ENCODE measurements at regions not wholly inside any gene's neighbourhood (a gene's known extent, or its start where the extent isn't known, plus 50 kb on each side); places are given as distances from the start of the nearest gene placed in this dataset.
"Not testable (repeated sequence)": the region's sequence is repeated elsewhere in the genome, so short reads cannot be mapped to it uniquely, and the experiment has no call there.

GRCh38 chr6:26720663-26721218 lies 61.2 kb upstream of the ZNF322 start:
- not testable (repeated sequence) for DNase-seq

- not testable (repeated sequence) for DNase-seq
Measured at GRCh38 chr6:26730019-26730766, 70.6 kb upstream of the ZNF322 start.

DNA sequence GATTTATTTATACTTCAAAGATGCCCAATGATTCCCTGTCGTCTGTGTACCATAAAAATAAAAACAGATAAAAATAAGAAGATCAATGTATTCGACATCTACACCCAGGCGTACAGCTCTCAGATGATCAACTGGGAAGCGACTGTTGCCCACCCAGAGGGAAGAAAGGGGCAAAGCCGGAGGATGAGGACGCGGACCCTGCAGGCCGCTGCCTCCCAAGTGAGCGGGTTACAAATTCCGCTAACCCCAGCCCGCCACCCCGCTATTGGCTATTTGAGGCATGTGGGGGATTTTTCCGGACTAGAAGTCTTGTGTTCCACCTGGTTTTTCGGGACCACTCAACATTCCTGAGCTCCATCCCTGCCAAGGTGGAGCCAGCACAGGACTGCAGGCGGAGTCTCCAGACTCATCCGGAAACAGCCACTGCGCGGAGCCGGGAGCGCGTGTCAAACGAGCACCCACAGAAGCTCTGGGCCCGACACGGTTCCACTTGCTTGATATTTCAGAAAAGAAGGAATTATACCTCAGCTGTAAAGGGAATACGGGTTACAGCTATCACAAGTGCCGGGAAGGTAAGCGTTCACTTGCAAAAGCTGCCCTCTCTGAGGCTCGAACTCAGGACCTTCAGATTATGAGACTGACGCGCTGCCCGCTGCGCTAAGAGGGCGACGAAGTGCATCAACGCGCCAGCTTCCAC lies 75.4 kb upstream of the ZNF322 start:
- DNase-seq, result not testable (repeated sequence)

DNA sequence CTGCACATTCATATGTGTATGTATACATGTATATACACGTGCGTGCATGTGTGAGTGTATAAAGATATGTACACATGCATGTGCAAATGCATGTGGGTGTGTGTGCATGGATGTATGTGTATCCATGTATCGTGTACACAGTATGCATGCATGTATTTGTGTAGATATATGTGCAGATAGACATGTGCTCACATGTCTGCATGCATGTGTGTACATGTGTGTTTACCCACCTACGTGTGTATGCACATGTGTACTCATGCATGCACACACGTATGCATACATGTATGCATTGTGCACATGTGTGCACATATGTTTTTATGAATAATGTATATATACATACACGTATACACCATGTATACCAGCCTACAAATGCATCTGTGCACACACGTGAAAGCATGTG lies 80.3 kb upstream of the ZNF322 start:
- DNase-seq, result no peak

DNA sequence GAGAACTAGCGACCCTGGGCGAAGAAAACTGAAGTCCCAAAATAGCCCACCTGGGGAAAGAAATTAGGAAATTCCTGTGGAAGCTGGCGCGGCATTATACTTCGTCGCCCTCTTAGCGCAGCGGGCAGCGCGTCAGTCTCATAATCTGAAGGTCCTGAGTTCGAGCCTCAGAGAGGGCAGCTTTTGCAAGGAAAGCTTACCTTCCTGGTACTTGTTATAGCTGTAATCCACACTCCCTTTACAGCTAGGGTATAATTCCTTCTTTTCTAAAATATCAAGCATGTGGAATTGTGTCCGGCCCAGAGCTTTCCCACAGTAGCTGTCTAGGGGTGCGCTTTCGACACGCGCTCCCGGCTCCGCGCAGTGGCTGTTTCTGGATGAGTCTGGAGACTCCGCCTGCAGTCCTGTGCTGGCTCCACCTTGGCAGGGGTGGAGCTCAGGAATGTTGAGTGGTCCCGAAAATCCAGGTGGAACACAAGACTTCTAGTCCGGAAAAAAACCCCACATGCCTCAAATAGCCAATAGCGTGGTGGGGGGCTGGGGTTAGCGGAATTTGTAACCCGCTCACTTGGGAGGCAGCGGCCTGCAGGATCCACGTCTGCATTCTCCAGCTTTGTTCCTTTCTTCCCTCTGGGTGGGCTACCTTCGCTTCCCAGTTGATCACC lies 83.7 kb upstream of the ZNF322 start:
- DNase-seq, result no peak

DNA sequence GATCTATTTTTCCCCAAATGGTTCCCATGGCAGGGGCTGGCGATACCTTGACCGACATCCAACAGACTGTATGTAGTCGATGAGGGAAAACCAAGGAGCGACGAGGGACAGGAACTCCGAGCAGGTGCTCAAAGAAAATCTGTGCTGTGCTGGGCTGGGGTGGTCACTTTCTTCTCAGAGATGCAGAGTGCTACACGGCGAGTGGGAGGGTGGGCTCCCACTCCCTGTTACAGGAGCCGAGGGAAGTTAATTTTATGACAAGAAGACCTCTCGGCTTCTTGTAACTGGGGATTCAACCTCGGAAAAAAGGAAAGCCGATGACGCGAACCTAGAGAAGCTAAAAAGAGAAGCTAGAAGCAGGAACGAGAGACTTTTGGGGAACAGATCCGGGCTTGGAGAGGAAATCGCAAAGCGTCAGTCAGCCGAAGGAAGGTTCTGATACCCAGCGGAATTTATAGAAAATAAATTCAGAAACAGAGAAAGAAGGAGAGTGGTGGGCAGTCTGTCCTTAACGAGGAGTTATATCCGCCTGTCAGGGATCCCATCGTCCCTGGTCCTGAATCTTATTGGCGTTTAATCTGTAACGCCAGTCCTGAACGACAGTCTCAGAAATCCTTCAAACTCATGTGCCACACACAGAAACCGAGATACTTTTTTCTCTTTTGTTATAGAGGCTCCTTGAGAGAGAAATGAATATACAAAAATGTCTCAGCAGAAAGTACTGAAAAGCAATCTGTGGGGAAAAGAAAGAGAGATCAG lies 84.6 kb upstream of the ZNF322 start:
- DNase-seq, result no peak

- not testable (repeated sequence) for DNase-seq
Measured at GRCh38 chr6:26744837-26745282, 85.3 kb upstream of the ZNF322 start.

DNA sequence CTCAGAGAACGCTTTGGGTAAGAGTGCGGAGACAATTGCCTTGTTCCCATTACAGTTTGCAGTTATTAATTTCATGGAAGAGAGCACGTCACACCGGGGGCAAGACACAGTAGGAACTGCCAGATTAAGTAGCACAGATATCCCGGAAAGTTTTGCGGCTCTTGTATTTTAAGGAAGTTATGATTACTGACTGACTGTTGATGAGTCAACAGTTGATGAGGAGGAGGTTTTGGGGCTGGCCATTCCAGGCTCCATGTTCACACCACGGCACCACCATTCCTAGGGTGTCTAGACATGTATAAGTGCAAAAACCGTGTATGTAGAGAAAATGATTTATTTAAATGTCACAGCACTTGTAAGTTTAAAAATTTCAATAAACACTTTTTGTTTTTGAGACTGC lies 86.4 kb upstream of the ZNF322 start:
- not testable (repeated sequence) for DNase-seq

- not testable (repeated sequence) for DNase-seq
Measured at GRCh38 chr6:26749126-26749758, 89.7 kb upstream of the ZNF322 start.

DNA sequence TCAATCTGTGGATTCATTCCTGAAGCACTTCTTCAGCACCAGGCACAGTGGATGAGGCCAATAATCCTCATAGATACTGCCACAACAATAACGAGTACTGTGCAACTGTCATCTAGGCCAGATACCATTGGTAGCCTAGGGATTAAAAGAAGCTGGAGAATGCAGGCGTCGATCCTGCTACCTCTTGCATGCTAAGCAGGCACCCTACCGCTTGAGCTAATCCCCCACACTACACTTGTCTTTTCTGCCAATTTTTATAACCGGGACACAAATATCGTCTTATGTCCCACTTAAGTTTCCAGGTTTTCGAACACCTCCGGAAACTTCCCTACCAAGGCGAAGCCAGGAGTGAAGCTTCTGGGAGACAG lies 90.2 kb upstream of the ZNF322 start:
- not testable (repeated sequence) for DNase-seq

- DNase-seq, result no peak
Measured at GRCh38 chr6:26754212-26754611, 94.7 kb upstream of the ZNF322 start.

GRCh38 chr6:26754801-26755200 lies 95.3 kb upstream of the ZNF322 start:
- DNase-seq, result not testable (repeated sequence)

DNA sequence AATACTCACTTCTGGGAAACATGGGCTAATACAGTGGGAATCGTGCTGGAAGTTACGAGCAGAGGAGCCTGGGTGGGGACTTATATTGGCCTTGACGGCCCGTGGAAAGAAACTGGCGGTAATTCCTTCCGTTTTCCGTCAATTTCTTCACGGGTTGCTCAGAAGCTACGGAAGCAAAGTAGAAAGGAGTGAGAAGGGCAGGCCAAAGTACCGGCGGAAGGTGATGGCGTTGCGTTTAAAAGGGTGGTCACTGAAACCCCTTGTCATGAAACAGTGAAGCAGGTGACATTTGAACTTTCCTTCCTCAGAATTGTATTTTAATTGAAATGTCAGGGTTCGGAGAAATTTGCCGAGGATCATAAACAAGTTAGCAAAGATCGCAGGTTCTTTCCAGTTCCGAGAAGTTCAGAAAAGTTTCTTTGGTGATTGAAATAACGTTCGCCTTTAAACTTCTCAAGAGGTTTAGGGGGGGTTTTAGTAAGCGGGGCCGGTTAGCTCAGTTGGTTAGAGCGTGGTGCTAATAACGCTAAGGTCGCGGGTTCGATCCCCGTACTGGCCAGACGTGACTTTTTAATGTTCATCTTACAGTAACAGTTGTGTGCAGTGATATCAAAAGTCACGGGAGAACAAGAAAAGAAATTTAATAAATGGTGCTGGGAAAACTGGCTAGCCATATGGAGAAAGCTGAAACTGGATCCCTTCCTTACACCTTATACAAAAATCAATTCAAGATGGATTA lies 96.7 kb upstream of the ZNF322 start:
- DNase-seq, result not testable (repeated sequence)

- not testable (repeated sequence) for DNase-seq
Measured at GRCh38 chr6:26766203-26766902, 106.8 kb upstream of the ZNF322 start.

DNA sequence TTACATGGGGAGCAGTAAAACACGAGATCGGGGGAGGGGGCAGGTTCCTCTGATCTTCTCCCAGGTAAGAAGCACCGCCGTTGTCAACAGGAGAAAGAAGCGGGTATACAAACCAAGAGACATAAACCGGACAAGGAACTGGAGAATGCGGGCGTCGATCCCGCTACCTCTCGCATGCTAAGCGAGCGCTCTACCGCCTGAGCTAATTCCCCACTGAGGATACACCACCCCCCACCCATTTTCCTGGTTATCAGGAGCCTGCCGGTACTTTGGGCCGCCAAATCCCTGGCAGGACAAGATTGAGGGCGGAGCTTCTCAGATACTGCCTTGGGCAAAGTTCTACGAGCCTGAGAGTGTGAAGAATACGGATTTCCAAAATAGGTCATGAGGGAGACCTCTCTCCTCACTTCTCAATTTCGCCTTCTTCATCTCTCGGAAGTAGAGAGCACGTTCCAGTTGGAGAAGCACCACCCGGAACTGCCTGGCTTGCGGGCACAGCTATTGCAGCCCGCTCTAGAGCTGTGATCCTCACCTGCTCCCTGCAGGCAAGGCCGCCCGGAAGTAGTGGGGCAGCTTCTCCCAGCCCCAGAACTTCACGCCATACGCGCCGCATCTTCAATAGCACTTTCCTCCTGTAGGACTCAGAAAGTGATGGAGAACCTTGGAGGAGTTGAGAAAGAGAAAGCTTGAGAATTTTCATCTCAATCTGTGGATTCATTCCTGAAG lies 111.6 kb upstream of the ZNF322 start:
- not testable (repeated sequence) for DNase-seq

DNA sequence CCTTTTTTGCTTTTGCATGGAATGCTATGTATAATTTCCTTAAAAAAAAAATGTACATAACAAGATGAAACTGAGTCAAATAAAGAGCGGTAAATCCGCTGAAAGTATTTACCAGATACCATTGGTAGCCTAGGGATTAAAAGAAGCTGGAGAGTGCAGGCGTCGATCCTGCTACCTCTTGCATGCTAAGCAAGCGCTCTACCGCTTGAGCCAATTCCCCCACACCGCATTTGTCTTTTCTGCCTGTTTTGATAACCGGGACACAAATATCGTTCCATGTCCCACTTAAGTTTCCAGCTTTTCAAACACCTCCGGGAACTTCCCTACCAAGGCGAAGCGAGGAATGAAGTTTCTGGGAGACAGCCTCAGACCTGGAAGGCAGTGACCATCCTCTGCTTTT lies 113.9 kb upstream of the ZNF322 start:
- DNase-seq, result not testable (repeated sequence)

- DNase-seq, result not testable (repeated sequence)
Measured at GRCh38 chr6:26780563-26780962, 121.0 kb upstream of the ZNF322 start.

GRCh38 chr6:26795474-26796307 lies 136.1 kb upstream of the ZNF322 start:
- DNase-seq, result not testable (repeated sequence)

Data from CD4-positive, alpha-beta T cell treated with Interleukin-12 subunit alpha and Interleukin-12 subunit beta, for 1 hour (primary cell).